GM12875 (cell line): ENCODE measurements at regions not wholly inside any gene's neighbourhood (a gene's known extent, or its start where the extent isn't known, plus 50 kb on each side); places are given as distances from the start of the nearest gene placed in this dataset.

Experiments used
- H3K4me3 ChIP-seq: one replicate; pipeline ENCODE4 v1.5.1; 2011; ENCODE audit warnings: low read depth, low read length, control low read depth
- TF ChIP-seq, protein P1 (sequence below): IDR thresholded peaks from 2 replicates; pipeline ENCODE4 v1.5.1; 2011; ENCODE audit warnings: low read depth, mild to moderate bottlenecking, control low read depth, inconsistent platforms, low read length, moderate library complexity, borderline replicate concordance; ENCODE audit not compliant: insufficient read depth

DNA sequence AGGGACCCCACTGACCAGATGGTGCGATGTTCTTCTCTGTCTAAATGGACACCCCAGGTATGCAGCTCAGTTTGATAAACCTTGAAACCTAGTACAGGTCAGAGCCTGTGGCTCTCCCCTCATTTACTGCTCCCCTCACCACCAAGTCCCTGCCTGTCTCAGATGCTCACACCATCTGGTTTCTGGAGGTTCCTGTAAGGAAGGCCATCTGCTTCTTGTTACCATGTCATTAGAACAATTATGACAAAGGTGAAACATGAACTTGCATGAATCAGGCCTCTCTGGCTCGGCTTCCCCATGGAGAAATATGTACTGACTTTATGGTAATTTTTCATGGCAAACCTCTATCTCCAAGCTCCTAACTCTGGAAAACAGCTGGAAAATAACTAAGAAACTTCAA lies 965.7 kb downstream of the UQCRFS1 start:
- TF ChIP-seq, protein P1, sequence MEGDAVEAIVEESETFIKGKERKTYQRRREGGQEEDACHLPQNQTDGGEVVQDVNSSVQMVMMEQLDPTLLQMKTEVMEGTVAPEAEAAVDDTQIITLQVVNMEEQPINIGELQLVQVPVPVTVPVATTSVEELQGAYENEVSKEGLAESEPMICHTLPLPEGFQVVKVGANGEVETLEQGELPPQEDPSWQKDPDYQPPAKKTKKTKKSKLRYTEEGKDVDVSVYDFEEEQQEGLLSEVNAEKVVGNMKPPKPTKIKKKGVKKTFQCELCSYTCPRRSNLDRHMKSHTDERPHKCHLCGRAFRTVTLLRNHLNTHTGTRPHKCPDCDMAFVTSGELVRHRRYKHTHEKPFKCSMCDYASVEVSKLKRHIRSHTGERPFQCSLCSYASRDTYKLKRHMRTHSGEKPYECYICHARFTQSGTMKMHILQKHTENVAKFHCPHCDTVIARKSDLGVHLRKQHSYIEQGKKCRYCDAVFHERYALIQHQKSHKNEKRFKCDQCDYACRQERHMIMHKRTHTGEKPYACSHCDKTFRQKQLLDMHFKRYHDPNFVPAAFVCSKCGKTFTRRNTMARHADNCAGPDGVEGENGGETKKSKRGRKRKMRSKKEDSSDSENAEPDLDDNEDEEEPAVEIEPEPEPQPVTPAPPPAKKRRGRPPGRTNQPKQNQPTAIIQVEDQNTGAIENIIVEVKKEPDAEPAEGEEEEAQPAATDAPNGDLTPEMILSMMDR: no peak
- no peak overlapping the region for H3K4me3 ChIP-seq

DNA sequence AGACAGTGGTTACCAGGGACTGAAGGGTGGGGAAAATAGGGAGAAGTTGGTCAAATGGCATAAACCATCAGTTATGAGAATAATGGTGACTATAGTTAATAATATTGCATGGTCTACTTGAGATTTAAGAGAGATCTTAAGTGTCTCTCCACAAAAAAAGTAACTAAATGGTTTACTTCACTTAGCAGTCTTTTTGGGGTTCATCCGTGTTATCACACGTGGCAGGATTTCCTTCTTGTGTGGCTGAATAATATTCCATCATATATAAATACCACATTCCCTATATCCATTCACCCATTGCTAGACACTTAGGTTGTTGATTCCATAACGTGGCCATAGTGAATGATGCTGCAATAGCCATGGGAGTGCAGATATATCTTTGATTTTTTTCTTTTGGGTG lies 967.0 kb downstream of the UQCRFS1 start:
- H3K4me3 ChIP-seq: no peak overlapping the region
- TF ChIP-seq, protein P1: no peak

DNA sequence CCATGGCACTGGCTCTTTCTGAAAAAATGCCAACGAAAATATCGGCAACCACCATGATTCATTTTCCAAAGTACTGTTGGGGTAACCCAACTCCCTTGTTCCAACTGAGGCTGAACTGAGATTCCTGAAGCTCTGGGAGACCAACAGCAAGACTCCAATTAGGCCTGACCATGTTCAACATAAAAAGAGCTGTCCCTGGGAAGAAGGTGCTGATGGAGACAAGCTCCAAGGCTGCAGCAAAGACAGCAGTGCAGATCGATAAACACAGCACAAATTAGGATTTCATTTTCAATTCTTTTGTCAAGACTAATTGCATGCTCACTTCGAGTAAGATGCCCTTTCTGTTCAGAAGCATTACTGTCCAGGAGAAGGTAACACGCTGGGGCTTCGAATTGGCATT lies 968.0 kb downstream of the UQCRFS1 start:
- H3K4me3 ChIP-seq: no peak overlapping the region
- TF ChIP-seq, protein P1: no peak

DNA sequence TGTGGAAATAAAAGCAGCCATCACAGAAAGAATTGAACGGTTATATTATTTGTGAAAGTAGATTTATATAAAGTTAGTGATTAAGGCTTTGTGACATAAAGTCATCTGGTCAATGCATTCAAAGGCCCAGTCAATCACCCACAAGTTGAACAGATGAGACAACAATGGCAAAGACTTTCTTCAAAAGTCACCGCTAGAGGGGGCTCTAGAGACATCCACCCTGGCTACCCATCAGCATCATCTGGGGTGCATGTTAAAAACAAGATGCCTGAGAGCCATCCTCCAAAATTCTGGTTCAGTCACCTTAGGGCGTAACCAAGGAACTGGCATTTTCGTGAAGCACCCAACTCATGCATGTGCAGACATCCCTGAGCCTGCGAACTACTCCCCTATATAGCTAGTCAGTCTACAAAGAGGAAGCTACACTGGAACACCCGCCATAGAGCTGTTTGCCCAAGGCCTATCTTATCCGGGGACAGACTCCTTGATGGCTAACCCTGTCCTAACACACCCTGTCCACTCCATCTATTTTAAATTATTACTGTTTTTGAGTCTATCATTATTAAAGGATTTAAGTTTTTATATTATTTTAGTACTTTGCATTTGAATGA lies 970.5 kb downstream of the UQCRFS1 start:
- TF ChIP-seq, protein P1: peak; percentile 34; the same call in 1 of the 2 replicates
- H3K4me3 ChIP-seq: no peak overlapping the region

DNA sequence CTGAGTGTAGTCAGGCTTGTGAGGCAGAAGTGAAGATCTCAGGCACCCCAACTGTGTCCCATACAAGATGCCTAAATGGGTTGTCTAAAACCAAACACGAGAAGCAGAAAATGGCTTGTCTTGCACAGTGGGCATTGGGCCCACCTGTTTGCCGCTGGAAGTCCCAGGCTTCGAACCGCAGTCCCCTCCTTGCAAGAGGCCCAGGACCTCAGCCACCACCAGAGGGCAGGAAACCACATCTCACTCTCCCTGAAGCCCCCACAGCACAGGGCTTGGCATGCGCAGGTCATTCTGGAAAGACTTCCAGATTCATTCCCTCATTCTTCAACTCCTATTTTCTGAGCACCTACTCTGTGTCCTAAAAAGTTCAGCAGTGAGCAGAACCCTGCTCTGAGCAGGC lies 973.7 kb downstream of the UQCRFS1 start:
- no peak overlapping the region for H3K4me3 ChIP-seq
- TF ChIP-seq, protein P1: no peak

DNA sequence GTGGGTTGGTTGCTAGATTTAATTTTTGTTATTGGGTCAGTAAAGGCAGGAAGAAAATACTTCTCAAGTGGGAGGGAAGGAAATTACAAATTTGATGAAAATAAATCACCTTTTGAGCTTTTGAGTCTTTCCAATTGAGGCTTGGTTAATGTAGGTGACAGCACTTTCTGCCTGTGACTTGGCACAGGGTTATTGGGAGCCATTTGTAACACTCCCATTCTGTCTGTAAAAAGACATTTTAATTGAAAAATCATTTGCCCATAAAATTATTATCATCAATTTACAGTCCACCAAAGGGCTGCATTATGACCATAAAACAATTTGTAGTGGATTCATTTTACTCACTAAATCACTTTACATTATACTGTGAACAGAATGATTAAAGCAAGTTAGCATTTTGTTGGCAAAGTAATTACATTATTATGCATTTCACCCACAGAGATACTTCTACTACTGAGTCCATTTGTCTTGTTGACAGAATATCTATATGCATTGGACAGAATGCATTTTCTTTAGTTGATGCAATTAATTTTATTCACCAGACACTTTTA lies 974.6 kb downstream of the UQCRFS1 start:
- H3K4me3 ChIP-seq: no peak overlapping the region
- TF ChIP-seq, protein P1: no peak

DNA sequence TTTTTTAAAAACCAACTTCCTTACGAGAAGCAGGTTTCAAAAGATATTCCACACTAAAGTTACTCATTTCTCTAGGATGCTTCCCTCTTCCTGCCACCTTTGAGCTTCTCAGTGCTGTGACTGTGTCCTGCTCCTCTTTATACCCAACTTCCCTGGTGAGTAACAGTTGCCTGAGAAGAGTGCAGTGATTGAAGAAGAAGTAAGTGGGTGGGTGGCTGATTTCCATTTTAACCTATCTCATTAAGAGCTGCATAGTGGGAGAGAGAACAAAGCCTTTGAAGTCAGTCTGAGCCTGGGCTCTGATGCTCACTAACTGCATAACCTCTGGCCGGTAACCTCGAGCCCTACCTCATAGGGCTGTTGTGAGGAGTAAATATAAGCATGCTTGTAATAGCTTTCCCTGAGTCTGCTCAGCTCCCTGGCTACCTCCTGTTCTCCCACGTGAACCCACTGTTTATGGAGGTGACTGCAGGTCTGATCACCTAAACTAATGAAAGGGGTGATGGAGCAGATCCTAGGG lies 977.3 kb downstream of the UQCRFS1 start:
- no peak overlapping the region for H3K4me3 ChIP-seq
- TF ChIP-seq, protein P1: no peak
